ENCODE measurements at regions not wholly inside any gene's neighbourhood (a gene's known extent, or its start where the extent isn't known, plus 50 kb on each side); places are given as distances from the start of the nearest gene placed in this dataset.
A peak's percentile ranks its signal among the peaks of the same experiment; 100 is the strongest.

DNA sequence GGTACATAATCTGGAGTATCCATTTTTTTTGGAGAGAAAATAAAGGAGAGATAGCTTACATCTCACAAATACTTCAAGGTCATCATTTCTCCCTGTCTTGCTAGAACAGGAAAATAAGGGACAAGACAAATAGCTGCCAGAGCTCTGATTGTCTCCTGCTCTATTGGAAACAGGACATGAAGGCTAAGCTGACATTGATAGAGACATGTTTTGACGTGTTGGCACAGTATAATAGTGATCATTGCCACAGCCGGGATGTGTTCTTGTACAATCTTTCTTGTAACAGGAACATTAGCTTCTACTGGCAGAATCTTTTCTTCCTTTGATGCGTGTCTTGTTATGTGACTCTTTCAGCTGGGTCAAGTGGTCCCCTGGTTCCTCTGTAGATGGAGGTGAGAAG, 279.3 kb upstream of the MTPN start:
- DNase-seq (ENCODE audit: low spot score), result no peak

DNA sequence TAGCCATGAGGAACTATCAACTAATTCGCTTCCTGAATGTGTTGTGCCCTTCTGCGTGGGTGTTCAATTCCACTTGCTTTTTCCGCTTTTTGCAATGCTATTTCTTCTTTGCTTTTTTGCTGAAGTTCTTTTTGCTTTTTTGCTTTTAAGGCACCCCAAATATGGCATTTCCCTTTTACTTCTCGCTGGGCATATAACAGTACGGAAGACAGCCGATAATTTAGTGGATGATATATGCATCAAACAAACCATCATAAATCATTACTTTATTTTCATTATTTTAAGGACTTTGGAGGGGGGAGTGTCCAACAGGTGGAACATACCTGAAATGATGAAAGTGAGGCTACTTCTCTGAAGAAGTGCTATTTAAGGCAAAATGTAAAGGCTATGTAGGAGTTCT, 277.0 kb upstream of the MTPN start:
- DNase-seq (ENCODE audit: low spot score), result no peak

DNA sequence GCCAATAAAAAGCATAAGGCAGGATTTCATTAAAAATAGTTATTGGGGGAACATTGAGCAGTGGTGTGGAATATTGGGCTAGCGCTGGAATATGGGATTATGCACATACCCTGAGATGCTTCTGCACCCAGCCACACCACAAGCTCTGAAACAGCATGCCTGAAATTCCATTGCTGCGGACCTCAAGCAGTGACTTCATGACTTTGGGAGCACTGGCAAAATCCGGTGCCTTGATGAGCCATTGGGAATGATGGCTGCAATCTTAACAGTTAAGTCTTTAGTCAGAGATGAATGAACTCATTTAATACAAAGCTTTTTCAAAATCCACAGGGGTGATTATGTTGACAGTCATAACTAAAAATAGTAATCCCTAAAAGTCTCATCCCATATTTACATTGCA, 274.7 kb upstream of the MTPN start:
- DNase-seq (ENCODE audit: low spot score), result no peak

DNA sequence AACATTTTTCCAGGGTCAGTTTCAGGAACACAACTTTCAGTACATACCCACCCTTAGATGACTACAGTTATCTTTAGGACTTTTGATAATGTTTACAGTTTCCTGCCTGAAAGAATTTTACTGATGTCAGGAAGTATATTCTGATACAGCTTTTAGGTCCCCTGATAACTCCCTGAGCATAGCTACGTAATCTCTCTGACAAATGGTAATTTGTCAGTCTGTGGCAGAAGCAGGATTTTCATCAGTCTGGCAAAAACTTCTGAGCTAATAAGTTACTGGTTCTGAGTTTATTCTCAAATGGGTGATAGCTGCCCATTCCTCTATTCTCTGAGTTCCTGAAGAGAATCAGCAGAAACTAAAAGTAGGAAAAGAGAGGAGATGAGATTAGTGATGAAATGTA, 270.1 kb upstream of the MTPN start:
- peak; percentile 34 for DNase-seq (ENCODE audit: low spot score)

DNA sequence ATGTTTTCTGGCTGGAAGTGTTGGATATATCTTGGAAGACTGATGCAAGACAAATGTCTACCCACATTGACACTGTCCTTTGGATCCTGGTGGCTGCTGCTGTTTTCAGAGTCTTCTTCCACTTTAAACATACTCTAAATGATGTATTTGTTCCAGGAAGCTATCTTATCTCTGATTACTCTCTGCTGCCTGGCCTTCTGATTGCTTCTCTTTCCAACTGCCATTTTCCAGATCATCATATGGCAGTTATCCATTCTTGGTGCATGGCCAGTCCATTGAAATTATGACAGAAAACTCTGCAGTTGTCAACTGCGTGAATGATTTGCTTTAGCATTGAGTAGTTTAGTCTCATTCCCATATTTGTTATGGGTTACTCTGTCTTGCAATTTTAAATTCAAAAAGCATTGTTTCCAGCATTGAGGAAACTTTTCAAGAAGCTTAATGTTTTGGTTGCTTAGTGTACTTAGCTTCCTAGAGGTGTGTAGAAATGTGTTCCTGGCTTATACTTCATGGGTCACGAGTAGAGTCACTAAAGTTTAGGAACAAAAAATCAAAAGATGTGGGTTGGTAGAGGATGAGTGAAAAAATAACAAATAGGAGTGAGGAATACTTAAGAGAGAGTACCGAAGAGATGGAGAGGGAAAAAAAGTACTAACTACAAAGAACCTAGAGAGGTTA, 268.3 kb upstream of the MTPN start:
- DNase-seq (ENCODE audit: low spot score), result no peak

DNA sequence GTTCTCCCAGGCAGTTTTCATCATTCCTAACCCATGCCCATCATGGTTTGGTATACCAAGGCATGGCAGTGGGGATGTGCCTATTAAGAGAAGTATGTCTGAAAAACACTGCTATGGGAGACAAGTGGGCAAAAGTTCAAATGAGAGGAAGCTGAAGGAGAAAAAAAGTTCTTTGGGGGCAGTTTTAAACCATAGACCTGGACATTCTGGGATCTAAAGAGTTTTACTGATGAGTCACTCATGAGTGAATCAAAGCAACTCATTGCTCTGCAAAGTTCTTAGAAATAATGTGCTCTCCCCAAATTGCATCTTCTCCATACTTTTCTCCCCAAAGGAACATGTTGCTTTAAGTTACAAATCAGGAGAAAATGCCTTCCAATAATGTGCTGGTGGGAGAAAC, 256.9 kb upstream of the MTPN start:
- DNase-seq (ENCODE audit: low spot score), result no peak

DNA sequence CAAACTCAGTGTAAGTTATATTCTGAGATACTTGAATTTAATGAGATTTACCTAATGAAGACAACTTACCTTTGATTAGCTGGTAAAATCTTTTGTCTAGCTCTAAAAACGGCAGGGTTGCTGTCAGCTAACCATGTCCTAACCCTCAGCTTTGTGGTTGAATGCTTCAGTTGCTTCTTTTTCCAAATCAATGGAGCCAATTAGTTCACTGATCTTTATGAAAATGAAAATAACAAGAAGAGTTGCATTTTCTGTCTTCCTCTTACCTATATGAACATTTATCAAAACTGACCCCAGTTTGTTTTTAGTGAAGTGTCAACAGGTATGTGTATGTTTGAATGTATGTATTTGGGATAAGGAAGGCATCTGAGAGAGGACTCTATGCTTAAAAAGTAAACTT, 253.1 kb upstream of the MTPN start:
- no peak for DNase-seq (ENCODE audit: low spot score)

DNA sequence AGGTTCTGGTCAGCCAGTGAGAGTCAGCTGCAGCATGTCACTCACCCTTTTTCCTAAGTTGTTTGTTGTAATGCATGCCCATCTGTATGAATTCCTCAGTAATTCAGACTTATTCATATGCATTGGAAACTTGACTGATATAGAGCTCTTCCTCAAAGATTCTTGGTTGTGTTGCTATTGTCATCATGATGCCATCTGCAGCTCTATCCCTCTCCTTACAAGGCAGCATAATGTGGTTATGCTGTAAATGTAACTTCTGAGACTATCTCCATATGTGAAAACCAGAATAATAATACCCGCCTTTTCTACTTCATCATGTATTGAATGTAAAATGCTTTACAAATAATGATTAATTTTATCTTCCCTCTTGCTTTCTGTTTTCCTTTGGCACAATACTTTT, 252.6 kb upstream of the MTPN start:
- no peak for DNase-seq (ENCODE audit: low spot score)

DNA sequence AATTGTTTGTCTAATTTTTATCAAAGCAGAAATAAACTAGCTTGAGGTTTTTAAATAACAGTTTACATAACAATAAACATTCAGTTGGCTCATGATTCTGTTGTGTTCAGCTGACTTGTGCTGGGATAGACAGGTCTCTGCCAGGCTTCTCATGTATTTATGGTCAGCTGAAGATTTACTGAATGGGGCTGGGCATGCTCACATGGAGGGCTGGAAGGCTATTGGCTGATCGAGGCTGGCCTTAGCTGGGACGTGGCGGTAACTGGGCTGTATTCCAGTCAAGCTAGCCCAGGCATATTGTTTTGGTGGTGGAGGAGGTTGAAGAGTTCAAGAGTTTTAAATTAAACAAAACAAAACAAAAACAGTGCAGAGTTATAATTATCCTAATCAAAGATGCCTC, 251.0 kb upstream of the MTPN start:
- no peak for DNase-seq (ENCODE audit: low spot score)

DNA sequence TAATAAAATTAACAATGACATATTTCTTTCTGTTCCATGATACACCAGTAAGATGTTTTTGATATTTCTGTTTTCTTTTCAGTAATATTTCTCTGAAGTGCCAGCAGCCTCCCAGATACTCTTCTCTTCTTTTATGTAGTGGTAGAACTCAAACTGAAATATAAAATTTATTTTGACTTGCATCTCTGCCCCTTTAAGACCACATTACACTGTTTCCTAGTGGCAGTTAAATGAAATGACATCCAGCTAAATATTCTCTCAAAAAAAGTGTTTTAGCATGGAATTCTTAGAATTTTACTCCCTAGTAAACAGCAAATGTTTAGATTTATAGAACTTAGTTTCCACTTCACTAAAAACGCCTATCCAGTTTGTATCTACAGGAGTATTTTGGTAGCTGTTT, 237.2 kb upstream of the MTPN start:
- DNase-seq (ENCODE audit: low spot score), result no peak

DNA sequence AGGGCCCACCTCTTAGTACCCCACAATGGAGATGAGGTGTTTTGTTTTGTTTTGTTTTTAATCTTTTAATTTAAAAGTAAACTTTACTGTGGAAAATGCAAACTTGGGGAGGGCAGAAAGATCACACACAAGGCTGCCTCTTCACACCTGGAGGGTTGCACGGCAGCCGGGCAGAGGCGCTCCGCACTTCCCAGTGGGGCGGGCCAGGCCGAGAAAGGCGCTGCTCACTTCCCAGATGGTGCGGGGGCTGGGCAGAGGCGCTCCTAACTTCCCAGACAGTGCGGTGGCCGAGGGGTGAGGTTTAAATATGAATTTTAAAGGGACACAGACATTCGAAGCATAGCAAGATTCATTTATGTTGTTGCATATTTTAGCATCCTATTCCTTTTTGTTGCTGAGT, 235.9 kb upstream of the MTPN start:
- no peak for DNase-seq (ENCODE audit: low spot score)

DNA sequence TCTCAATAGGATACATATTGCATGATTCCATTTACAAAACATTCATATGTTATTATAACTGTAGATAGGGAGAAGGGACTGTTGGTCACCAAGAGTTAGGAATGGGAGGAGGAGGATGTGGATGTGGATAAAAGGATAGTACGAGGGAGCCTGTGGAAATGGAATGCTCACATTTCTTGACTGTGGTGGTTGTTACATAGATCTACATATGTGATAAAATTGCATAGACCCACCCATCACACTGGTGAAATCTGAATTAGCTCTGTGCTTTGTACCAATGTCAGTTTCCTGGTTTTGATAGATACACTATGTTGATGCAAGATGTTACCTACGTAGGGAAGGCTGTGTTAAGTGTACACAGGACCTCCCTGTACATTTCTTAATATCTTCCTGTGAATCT, 233.5 kb upstream of the MTPN start:
- DNase-seq (ENCODE audit: low spot score), result no peak

DNA sequence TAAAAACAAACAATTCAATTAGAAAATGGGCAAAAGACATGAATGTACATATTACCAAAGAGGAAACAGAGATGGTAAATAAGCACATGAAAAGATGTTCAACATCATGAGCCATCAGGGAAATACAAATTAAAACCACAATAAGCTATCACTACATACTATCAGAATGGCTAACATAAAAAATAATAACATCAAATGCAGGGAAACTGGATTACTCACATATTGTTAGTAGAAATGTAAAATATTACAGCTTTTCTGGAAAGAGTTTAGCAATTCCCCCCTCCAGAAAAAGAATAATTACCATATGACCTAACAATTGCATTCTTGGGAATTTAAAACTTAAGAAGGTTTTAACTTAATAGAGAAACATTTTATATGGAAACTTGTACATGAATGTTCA, 232.9 kb upstream of the MTPN start:
- no peak for DNase-seq (ENCODE audit: low spot score)

DNA sequence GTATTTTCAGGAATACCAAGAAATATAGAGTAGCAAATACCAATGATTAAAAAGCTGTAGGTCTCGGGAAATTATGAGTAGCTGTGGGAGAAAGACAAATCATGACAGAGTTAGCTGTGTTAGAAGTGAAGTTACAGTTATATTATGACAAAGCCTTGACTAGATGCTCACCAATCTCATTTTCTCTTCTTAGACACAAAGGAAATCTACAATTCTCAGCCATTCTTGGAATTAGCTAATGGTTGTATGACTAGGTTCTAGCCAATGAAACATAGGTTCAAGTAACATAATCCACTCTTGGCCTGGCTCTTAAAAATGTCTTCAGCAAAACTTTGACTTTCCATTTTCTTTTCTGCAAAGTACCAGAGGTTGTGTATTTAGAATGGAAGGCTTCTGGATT, 228.8 kb upstream of the MTPN start:
- DNase-seq (ENCODE audit: low spot score), result no peak

DNA sequence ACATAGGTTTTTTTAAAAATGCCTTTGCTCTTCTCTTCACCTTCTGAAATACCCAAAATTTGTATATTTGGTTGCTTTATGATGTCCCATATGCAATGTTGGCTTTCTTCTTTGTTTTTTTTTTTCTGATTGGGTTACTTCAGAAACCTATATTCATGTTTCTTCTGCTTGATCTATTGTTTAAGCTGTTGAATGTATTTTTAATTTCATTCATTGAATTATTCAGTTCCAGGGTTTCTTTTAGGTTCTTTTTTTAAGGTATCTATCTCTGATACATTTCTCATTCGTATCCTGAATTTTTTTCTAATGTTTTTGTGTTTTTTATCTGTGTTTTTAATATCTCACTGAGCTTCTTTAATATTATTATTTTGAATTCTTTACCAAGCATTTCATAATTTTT, 221.0 kb upstream of the MTPN start:
- DNase-seq (ENCODE audit: low spot score), result no peak

DNA sequence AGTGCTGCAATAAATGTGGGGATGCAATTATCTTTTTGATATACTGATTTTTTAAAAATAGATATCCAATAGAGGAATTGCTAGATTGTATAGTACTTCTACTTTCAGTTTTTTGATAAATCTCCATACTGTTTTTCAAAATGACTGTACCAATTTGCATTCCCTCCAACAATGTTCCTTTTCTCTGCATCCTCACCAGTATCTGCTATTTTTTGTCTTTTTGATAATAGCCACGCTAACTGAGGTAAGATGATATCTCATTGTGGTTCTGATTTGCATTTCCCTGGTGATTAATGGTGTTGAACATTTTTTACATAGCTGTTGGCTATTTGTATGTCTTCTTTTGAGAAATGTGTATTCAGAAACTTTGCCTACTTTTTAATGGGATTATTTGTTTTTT, 217.7 kb upstream of the MTPN start:
- no peak for DNase-seq (ENCODE audit: low spot score)

DNA sequence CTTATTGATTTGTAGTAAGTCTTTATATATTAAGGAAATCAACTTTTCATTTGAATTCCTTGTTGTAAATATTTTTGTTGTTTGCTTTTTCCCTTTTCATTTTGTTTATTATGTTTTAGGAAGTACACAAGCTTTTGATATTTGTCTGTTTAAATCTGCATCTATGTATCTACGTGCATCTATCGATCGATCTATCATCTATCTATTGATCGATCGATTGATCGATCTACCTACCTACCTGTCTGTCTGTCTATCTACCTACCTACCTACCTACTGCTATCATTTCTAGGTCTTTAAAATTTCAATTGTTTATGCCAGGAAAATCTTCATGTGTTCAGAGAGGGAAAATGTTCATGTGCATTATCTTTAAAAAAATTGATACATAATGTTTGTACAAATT, 216.8 kb upstream of the MTPN start:
- no peak for DNase-seq (ENCODE audit: low spot score)

DNA sequence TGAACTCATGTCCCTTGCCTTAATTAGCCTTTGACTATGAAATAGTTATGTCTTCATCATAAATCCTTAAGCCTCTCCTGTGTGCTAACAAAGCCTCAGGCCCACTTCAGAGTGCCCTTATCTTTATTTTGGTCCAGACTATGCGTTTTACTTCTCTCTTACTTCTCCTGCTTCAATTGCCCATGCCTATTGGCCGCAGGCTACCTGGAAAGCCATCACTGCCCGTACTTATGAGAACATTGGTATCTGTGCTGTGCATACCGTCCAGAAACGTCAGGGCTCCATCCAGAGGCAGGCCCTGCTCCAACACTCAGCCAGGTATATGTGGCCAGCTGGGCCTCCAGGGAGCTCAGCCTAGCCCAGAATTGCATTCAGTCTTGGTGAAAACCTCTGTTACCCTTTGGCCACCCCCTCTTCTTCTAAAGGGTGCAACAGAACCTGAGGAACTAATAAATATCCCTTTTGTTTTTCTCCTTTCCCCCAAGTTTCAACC, 212.4 kb upstream of the MTPN start:
- no peak for DNase-seq (ENCODE audit: low spot score)

DNA sequence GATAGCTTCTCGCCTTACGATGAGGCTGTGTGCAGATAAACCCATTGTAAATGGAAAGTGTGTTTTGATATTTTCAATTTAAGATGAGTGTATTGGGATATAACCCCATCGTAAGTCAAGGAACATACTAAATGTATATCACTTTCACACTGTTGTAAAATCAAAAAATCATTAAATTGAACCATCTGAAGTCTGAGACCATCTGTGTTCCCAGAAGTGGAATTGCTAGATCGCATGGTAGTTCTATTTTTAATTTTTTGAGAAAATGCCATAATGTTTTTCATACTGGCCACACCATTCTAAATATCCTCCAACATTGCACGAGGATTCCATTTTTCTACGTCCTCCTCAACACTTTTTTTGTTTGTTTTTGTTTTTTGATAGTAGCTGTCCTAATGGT, 209.1 kb upstream of the MTPN start:
- no peak for DNase-seq (ENCODE audit: low spot score)

DNA sequence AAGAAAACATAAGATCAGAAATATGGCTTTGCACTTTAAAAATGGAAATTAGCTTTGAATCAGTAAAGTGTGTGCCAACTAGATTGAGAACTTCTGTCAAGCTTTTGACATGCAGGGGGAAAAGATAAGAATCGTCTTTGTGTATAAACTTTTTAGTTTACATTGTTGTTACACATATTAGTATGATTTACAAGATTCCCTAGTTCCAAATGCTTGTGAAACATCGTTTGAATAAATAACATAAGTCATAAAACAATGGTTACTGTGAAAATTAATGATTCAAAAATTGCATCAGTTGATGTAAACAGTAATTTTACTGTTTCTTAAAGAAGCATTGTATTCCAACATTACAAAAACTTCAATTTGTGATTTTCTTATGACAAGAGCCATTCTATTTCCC, 207.6 kb upstream of the MTPN start:
- no peak for DNase-seq (ENCODE audit: low spot score)

DNA sequence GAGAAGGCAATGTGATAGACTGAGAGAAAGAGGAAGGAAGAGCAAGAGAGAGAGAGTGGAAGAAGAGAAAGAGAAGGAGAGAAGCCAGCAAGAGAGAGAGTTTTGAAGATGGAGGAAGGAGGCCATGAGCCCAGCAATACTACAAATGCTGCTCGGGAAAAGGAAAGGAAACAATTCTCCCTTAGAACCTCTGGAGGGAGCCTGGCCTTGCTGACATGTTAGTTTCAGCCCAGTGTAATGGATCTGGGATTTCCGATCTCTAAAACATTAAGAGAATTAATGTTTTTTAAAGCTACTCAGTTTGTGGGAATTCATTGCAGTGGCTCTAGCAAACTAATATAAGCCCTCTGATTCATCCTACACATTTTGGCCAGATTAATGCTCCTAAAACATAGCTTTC, 206.8 kb upstream of the MTPN start:
- DNase-seq (ENCODE audit: low spot score), result peak; percentile 59

DNA sequence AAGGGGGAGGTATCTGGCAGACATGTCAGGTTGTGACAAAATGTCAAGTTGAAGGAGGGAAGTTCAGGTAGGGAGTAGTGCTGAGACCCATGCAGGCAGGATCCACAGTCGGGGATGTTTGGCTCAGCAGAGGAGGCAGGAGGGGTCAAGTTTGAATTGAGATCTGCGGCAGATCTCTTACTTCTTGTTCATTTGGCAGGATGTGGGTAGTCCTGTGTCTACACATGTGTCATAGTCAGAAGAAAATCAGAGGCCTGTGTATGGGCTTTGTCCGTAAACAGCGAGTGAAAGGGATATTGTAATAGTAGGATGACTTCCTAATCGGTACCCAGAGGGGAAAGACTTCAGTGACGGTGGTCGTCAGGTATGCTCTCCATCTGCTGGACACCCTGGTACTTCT, 203.8 kb upstream of the MTPN start:
- DNase-seq (ENCODE audit: low spot score), result no peak

DNA sequence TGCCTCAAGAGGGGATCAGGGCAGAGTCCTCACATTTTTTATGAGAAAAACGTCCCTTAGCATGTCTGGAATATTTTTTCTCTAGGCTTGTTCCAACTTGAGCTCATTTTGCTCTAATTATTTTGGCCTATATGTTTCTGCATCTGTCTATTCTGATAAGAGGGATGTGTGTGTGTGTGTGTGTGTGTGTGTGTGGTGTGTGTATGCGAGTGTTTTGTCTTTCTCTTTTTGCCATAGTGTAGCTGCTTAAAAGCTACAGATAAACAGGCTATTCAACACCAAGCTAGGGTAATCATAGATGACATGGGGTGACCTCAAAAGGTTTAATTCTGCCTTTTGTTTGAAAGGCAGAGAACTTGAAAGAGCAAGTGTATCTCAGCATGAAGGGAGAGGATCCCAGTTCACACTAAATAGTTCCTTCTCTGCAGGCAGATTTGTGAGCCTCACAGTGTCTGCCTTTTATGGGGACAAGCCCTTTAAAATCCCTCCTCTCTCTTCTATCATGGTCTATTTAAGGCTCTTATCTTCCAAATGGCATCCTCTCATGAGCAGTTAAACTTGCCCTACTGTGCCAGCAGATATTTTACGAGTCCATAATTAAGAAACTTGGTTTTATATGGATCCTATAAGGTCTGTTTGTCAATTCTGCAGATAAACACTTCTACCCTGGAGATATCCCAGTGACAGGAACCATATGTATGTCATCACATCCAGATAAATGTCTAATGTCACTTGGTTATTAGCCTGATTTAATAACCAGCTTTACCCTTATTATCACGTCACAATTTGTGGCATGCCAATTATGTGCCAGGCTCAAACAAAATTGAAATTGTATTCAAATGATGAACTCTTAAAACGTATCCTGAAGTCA, 202.9 kb upstream of the MTPN start:
- peak; percentile 71 for DNase-seq (ENCODE audit: low spot score)
